GM23338 (cell line): ENCODE measurements at regions not wholly inside any gene's neighbourhood (a gene's known extent, or its start where the extent isn't known, plus 50 kb on each side); places are given as distances from the start of the nearest gene placed in this dataset.
A peak's percentile ranks its signal among the peaks of the same experiment; 100 is the strongest.

Experiments used
- ATAC-seq: fragments of 200-7000 bp; cut with Tn5 transposase; 3 replicates; pipeline ENCODE4 v1.9.1; 2020
- DNase-seq: peaks from one replicate; pipeline ENCODE4 v3.0.0-alpha.2; 2015; ENCODE audit warnings: low spot score
- H2AFZ ChIP-seq: fragments of 200-600 bp; sonication (generic); 2 replicates; pipeline ENCODE4 v1.8.0; 2016; ENCODE audit warnings: antibody characterized with exemption, mild to moderate bottlenecking, moderate library complexity
- H3F3A ChIP-seq: fragments of 200-600 bp; sonication (generic); replicated peaks from 2 replicates; pipeline ENCODE4 v1.8.0; 2017; ENCODE audit warnings: antibody characterized with exemption, mixed run types, low read depth
- H3K27ac ChIP-seq: fragments of 200-600 bp; sonication (generic); 2 replicates; pipeline ENCODE4 v1.6.1; 2016; ENCODE audit warnings: low read depth
- H3K27me3 ChIP-seq: fragments of 200-600 bp; sonication (generic); 2 replicates; pipeline ENCODE4 v1.8.0; 2016; ENCODE audit warnings: mild to moderate bottlenecking, mixed run types, moderate library complexity; ENCODE audit not compliant: insufficient read depth
- H3K36me3 ChIP-seq: fragments of 200-600 bp; sonication (generic); 2 replicates; pipeline ENCODE4 v1.8.0; 2016; ENCODE audit warnings: mild to moderate bottlenecking; ENCODE audit not compliant: insufficient read depth
- H3K4me1 ChIP-seq: fragments of 200-600 bp; sonication (generic); 2 replicates; pipeline ENCODE4 v1.8.0; 2016; ENCODE audit warnings: mild to moderate bottlenecking, moderate library complexity; ENCODE audit not compliant: insufficient read depth
- H3K4me2 ChIP-seq: fragments of 200-600 bp; sonication (generic); 2 replicates; pipeline ENCODE4 v1.7.1; 2017; ENCODE audit warnings: mixed run types
- H3K4me3 ChIP-seq: fragments of 200-600 bp; sonication (generic); 2 replicates; pipeline ENCODE4 v1.6.1; 2016; ENCODE audit warnings: mixed run types
- H3K79me2 ChIP-seq: fragments of 200-600 bp; sonication (generic); replicated peaks from 2 replicates; pipeline ENCODE4 v1.8.0; 2017; ENCODE audit warnings: mild to moderate bottlenecking; ENCODE audit not compliant: insufficient read depth
- H3K9me2 ChIP-seq: fragments of 200-600 bp; sonication (generic); 2 replicates; pipeline ENCODE4 v1.8.0; 2017; ENCODE audit not compliant: insufficient read depth
- H4K20me1 ChIP-seq: fragments of 200-600 bp; sonication (generic); replicated peaks from 2 replicates; pipeline ENCODE4 v1.8.0; 2017; ENCODE audit warnings: mild to moderate bottlenecking; ENCODE audit not compliant: insufficient read depth
- H3K27ac Mint-ChIP-seq: 2 replicates; pipeline ENCODE4 v1.8.0; 2020; ENCODE audit warnings: inconsistent platforms, mild to moderate bottlenecking, moderate library complexity, mixed read lengths
- H3K27me3 Mint-ChIP-seq: 3 replicates; pipeline ENCODE4 v1.8.0; 2022; ENCODE audit warnings: low read depth, mild to moderate bottlenecking, moderate library complexity, mixed read lengths, inconsistent platforms; ENCODE audit not compliant: insufficient read depth, poor library complexity
- H3K36me3 Mint-ChIP-seq: 3 replicates; pipeline ENCODE4 v1.8.0; 2021; ENCODE audit warnings: low read depth, mild to moderate bottlenecking, inconsistent platforms, moderate library complexity, mixed read lengths
- H3K4me1 Mint-ChIP-seq: 3 replicates; pipeline ENCODE4 v1.8.0; 2020; ENCODE audit warnings: mild to moderate bottlenecking, inconsistent platforms, mixed read lengths
- H3K4me3 Mint-ChIP-seq: 3 replicates; pipeline ENCODE4 v1.8.0; 2021; ENCODE audit warnings: moderate library complexity, mild to moderate bottlenecking, inconsistent platforms, mixed read lengths
- H3K9me3 Mint-ChIP-seq: 3 replicates; pipeline ENCODE4 v1.8.0; 2020; ENCODE audit warnings: moderate library complexity, mild to moderate bottlenecking, inconsistent platforms, mixed read lengths
- ETS1 ChIP-seq: IDR thresholded peaks from 2 replicates; pipeline ENCODE4 v1.6.1; 2016; ENCODE audit warnings: antibody characterized with exemption
- JUNB ChIP-seq: IDR thresholded peaks from one replicate; pipeline ENCODE4 v1.6.1; 2016; ENCODE audit warnings: antibody characterized with exemption; ENCODE audit not compliant: unreplicated experiment
- NANOG ChIP-seq: IDR thresholded peaks from 2 replicates; pipeline ENCODE4 v1.6.1; 2016; ENCODE audit warnings: antibody characterized with exemption, borderline replicate concordance
- POLR2AphosphoS5 ChIP-seq: IDR thresholded peaks from 2 replicates; pipeline ENCODE4 v1.6.1; 2016; ENCODE audit warnings: antibody characterized with exemption, low read depth
- REST ChIP-seq: IDR thresholded peaks from one replicate; pipeline ENCODE4 v1.6.1; 2018; ENCODE audit warnings: antibody characterized with exemption; ENCODE audit not compliant: unreplicated experiment
- ZNF462 ChIP-seq: fragments of 250-450 bp; sonication (Bioruptor Pico); IDR thresholded peaks from 2 replicates; pipeline ENCODE4 v1.5.0; 2020; ENCODE audit warnings: mild to moderate bottlenecking, moderate library complexity

- TF ChIP-seq ZNF462 (CRISPR knock-in tag): no peak
- no peak for TF ChIP-seq POLR2AphosphoS5
- no peak for TF ChIP-seq ETS1
- no peak for TF ChIP-seq REST
Measured at GRCh38 chr3:176120507-176120906, 1076.8 kb downstream of the TBL1XR1 start (continued).

GRCh38 chr3:176119826-176120225 lies 1077.5 kb downstream of the TBL1XR1 start:
- no peak for ATAC-seq
- peak overlapping the region; percentile 24; the same call in 1 of the 2 replicates for H2AFZ ChIP-seq
- TF ChIP-seq ETS1 (no peak), REST (no peak), NANOG (no peak), JUNB (no peak)

More at GRCh38 chr3:176119826-176120225, 1077.5 kb downstream of the TBL1XR1 start:
- Histone ChIP-seq H3F3A (no peaks in the 10 kb centered on the region), H4K20me1 (no peaks in the 10 kb centered on the region), H3K27ac (no peak overlapping the region), H3K4me2 (no peak overlapping the region), H3K4me3 (no peak overlapping the region), H3K9me2 (peaks cover 4% of the 10 kb centered on the region; the same call in 1 of the 2 replicates), H3K36me3 (no peaks in the 10 kb centered on the region), H3K4me1 (no peaks in the 10 kb centered on the region), H3K79me2 (no peaks in the 10 kb centered on the region), H3K27me3 (no peaks in the 10 kb centered on the region)
- Mint-ChIP-seq H3K36me3 (no peaks in the 10 kb centered on the region), H3K27ac (no peak overlapping the region), H3K27me3 (no peaks in the 10 kb centered on the region), H3K9me3 (no peaks in the 10 kb centered on the region), H3K4me1 (peaks cover 2% of the 10 kb centered on the region; the same call in 2 of the 3 replicates), H3K4me3 (no peak overlapping the region)
- no peak for DNase-seq
